ENCODE measurements at regions not wholly inside any gene's neighbourhood (a gene's known extent, or its start where the extent isn't known, plus 50 kb on each side); places are given as distances from the start of the nearest gene placed in this dataset.

GRCh38 chr3:162468791-162469190 is 972.2 kb downstream of the OTOL1 start:
- H3K36me3 ChIP-seq (ENCODE audit: insufficient read depth, low read depth, low read length): no peaks in the 10 kb centered on the region

GRCh38 chr3:162487138-162487537 is 990.5 kb downstream of the OTOL1 start:
- Histone ChIP-seq H3K4me1 (ENCODE audit: insufficient read depth, low read length) (no peaks in the 10 kb centered on the region), H3K27ac (ENCODE audit: low read length) (no peak overlapping the region), H3K9me3 (ENCODE audit: insufficient read depth, low read depth, low read length) (no peaks in the 10 kb centered on the region), H3K9ac (ENCODE audit: low read depth, low read length) (no peak overlapping the region), H3K4me3 (ENCODE audit: low read length) (no peak overlapping the region), H3K27me3 (ENCODE audit: insufficient read depth, low read length) (no peaks in the 10 kb centered on the region), H3K36me3 (ENCODE audit: insufficient read depth, low read depth, low read length) (no peaks in the 10 kb centered on the region)

More at GRCh38 chr3:162468791-162469190, 972.2 kb downstream of the OTOL1 start:
- Histone ChIP-seq H3K9me3 (ENCODE audit: insufficient read depth, low read depth, low read length) (no peaks in the 10 kb centered on the region), H3K4me1 (ENCODE audit: insufficient read depth, low read length) (no peaks in the 10 kb centered on the region), H3K27ac (ENCODE audit: low read length) (no peak overlapping the region), H3K9ac (ENCODE audit: low read depth, low read length) (no peak overlapping the region), H3K4me3 (ENCODE audit: low read length) (no peak overlapping the region), H3K27me3 (ENCODE audit: insufficient read depth, low read length) (no peaks in the 10 kb centered on the region)

DNA sequence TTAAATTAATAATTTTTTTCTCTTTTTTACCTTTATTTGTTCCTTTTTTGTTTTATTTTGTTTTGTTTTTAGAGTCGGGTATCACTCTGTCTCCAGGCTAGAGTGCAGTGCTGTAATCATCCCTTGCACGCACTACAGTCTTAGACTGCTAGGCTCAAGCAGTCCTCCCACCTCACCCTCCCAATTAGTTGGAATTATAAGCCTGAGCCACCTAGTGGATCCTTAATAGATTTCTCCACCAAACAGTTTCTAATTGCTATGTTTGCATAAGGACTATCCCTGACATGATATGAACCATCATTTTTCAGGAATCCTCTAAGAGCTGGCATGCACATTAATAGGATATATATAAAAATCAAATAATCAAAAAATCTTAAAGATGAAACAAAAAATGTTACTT is 993.2 kb downstream of the OTOL1 start:
- Histone ChIP-seq H3K9ac (ENCODE audit: low read depth, low read length) (no peak overlapping the region), H3K27me3 (ENCODE audit: insufficient read depth, low read length) (no peaks in the 10 kb centered on the region), H3K27ac (ENCODE audit: low read length) (no peak overlapping the region), H3K9me3 (ENCODE audit: insufficient read depth, low read depth, low read length) (no peaks in the 10 kb centered on the region), H3K4me3 (ENCODE audit: low read length) (no peak overlapping the region), H3K4me1 (ENCODE audit: insufficient read depth, low read length) (no peaks in the 10 kb centered on the region), H3K36me3 (ENCODE audit: insufficient read depth, low read depth, low read length) (no peaks in the 10 kb centered on the region)

DNA sequence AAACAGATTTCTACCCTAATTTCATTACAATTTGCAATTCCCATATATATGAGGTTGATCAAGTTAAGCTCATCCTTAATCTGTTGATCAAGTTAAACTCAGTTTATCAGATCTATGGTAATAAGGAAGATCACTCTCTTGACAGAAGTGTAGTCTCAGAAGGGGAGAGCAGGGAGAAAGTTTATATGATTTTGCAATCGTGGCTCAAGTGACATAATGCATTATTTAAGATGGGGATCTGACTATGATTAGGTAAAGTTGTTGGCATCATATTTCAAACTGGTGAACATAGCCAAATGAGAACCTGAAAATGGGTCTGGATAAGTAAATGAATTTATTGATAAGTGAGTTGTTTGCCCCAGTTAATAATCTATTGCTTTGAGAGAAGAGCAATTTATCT is 995.3 kb downstream of the OTOL1 start:
- Histone ChIP-seq H3K9me3 (ENCODE audit: insufficient read depth, low read depth, low read length) (no peaks in the 10 kb centered on the region), H3K36me3 (ENCODE audit: insufficient read depth, low read depth, low read length) (no peaks in the 10 kb centered on the region), H3K4me3 (ENCODE audit: low read length) (no peak overlapping the region), H3K27me3 (ENCODE audit: insufficient read depth, low read length) (no peaks in the 10 kb centered on the region), H3K4me1 (ENCODE audit: insufficient read depth, low read length) (no peaks in the 10 kb centered on the region), H3K9ac (ENCODE audit: low read depth, low read length) (no peak overlapping the region), H3K27ac (ENCODE audit: low read length) (no peak overlapping the region)

- Histone ChIP-seq H3K27ac (ENCODE audit: low read length) (no peak overlapping the region), H3K4me3 (ENCODE audit: low read length) (no peak overlapping the region), H3K27me3 (ENCODE audit: insufficient read depth, low read length) (no peaks in the 10 kb centered on the region), H3K9ac (ENCODE audit: low read depth, low read length) (no peak overlapping the region), H3K9me3 (ENCODE audit: insufficient read depth, low read depth, low read length) (no peaks in the 10 kb centered on the region), H3K36me3 (ENCODE audit: insufficient read depth, low read depth, low read length) (no peaks in the 10 kb centered on the region), H3K4me1 (ENCODE audit: insufficient read depth, low read length) (no peaks in the 10 kb centered on the region)
Measured at GRCh38 chr3:162492446-162493081, 996.0 kb downstream of the OTOL1 start.

DNA sequence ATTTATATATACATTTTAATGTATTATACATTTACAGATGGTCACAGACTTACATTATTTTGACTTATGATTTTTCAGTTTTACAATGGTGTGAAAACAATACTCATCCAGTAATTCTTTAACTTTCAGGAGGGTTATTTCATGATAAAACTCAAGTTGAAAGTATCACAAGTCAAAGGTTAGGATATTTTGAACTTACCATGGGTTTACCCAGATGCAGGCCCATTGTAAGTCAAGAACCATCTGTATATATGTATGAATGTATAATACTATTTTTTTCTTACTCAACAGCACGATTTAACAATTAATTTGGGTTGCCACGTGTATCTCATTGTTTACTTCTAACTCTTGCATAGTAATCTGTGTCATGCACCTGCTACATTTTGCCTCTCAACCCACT is 1002.0 kb downstream of the OTOL1 start:
- no peaks in the 10 kb centered on the region for H3K36me3 ChIP-seq (ENCODE audit: insufficient read depth, low read depth, low read length)
- no peaks in the 10 kb centered on the region for H3K4me1 ChIP-seq (ENCODE audit: insufficient read depth, low read length)
- no peak overlapping the region for H3K9ac ChIP-seq (ENCODE audit: low read depth, low read length)
- H3K4me3 ChIP-seq (ENCODE audit: low read length): no peak overlapping the region
- H3K27me3 ChIP-seq (ENCODE audit: insufficient read depth, low read length): no peaks in the 10 kb centered on the region
- no peaks in the 10 kb centered on the region for H3K9me3 ChIP-seq (ENCODE audit: insufficient read depth, low read depth, low read length)
- no peak overlapping the region for H3K27ac ChIP-seq (ENCODE audit: low read length)

GRCh38 chr3:162507397-162507796 is 1010.8 kb downstream of the OTOL1 start:
- Histone ChIP-seq H3K9me3 (ENCODE audit: insufficient read depth, low read depth, low read length) (no peaks in the 10 kb centered on the region), H3K27me3 (ENCODE audit: insufficient read depth, low read length) (no peaks in the 10 kb centered on the region), H3K4me1 (ENCODE audit: insufficient read depth, low read length) (no peaks in the 10 kb centered on the region), H3K27ac (ENCODE audit: low read length) (no peak overlapping the region), H3K9ac (ENCODE audit: low read depth, low read length) (no peak overlapping the region), H3K4me3 (ENCODE audit: low read length) (no peak overlapping the region), H3K36me3 (ENCODE audit: insufficient read depth, low read depth, low read length) (no peaks in the 10 kb centered on the region)

GRCh38 chr3:162512488-162512887 is 1015.9 kb downstream of the OTOL1 start:
- H3K27me3 ChIP-seq (ENCODE audit: insufficient read depth, low read length): no peaks in the 10 kb centered on the region
- H3K4me3 ChIP-seq (ENCODE audit: low read length): no peak overlapping the region
- H3K9me3 ChIP-seq (ENCODE audit: insufficient read depth, low read depth, low read length): no peaks in the 10 kb centered on the region
- no peaks in the 10 kb centered on the region for H3K36me3 ChIP-seq (ENCODE audit: insufficient read depth, low read depth, low read length)
- no peak overlapping the region for H3K27ac ChIP-seq (ENCODE audit: low read length)
- H3K9ac ChIP-seq (ENCODE audit: low read depth, low read length): no peak overlapping the region
- H3K4me1 ChIP-seq (ENCODE audit: insufficient read depth, low read length): no peaks in the 10 kb centered on the region

DNA sequence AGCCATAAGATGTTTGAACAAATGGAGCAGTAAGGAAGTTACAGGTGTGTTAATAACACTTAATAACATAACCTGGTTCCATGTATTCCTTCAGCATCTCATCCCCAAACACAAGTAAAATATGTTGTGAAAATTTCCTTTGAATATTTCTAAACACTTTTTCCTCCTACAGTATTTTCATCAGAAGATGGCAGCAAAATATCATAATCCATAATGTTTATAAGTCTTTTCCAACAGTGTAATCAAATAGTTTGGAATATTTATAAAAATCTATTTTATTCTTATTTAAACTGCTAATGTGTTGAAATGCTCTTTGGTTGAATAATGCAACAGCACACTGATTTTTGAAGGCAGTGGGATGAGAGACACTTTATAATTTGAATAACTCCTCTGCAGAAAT is 1020.5 kb downstream of the OTOL1 start:
- Histone ChIP-seq H3K27ac (ENCODE audit: low read length) (no peak overlapping the region), H3K9me3 (ENCODE audit: insufficient read depth, low read depth, low read length) (no peaks in the 10 kb centered on the region), H3K36me3 (ENCODE audit: insufficient read depth, low read depth, low read length) (no peaks in the 10 kb centered on the region), H3K27me3 (ENCODE audit: insufficient read depth, low read length) (no peaks in the 10 kb centered on the region), H3K4me1 (ENCODE audit: insufficient read depth, low read length) (no peaks in the 10 kb centered on the region; the same call in 1 of the 2 replicates), H3K9ac (ENCODE audit: low read depth, low read length) (no peak overlapping the region), H3K4me3 (ENCODE audit: low read length) (no peak overlapping the region)

GRCh38 chr3:162521669-162522068 is 1025.1 kb downstream of the OTOL1 start:
- Histone ChIP-seq H3K27me3 (ENCODE audit: insufficient read depth, low read length) (no peaks in the 10 kb centered on the region), H3K9ac (ENCODE audit: low read depth, low read length) (no peak overlapping the region), H3K4me3 (ENCODE audit: low read length) (no peak overlapping the region), H3K9me3 (ENCODE audit: insufficient read depth, low read depth, low read length) (no peaks in the 10 kb centered on the region), H3K27ac (ENCODE audit: low read length) (no peak overlapping the region), H3K36me3 (ENCODE audit: insufficient read depth, low read depth, low read length) (no peaks in the 10 kb centered on the region), H3K4me1 (ENCODE audit: insufficient read depth, low read length) (peaks cover 6% of the 10 kb centered on the region)

GRCh38 chr3:162525066-162525742 is 1028.6 kb downstream of the OTOL1 start:
- Histone ChIP-seq H3K36me3 (ENCODE audit: insufficient read depth, low read depth, low read length) (no peaks in the 10 kb centered on the region), H3K27ac (ENCODE audit: low read length) (no peak overlapping the region), H3K4me1 (ENCODE audit: insufficient read depth, low read length) (peaks cover 6% of the 10 kb centered on the region), H3K4me3 (ENCODE audit: low read length) (no peak overlapping the region), H3K9ac (ENCODE audit: low read depth, low read length) (no peak overlapping the region), H3K9me3 (ENCODE audit: insufficient read depth, low read depth, low read length) (no peaks in the 10 kb centered on the region), H3K27me3 (ENCODE audit: insufficient read depth, low read length) (no peaks in the 10 kb centered on the region)

DNA sequence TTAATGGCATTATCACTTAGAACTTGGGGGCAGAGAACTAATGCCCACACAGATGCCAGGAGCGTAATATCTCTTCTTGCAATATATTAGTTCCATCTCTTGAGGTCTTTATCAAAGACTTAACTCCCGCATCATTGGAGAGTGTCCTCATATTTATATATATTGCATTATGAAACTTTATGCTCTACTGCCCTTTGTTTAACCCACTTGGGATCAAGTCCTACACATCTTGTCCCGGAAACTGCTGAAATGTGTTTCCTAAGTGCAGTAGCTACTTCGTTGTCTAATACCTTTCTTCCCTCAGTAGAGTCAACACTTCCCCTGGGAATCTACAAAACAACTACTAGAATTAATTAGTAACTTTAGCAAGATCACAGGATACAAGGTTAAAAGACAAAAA is 1029.2 kb downstream of the OTOL1 start:
- Histone ChIP-seq H3K4me1 (ENCODE audit: insufficient read depth, low read length) (peaks cover 6% of the 10 kb centered on the region), H3K4me3 (ENCODE audit: low read length) (no peak overlapping the region), H3K36me3 (ENCODE audit: insufficient read depth, low read depth, low read length) (no peaks in the 10 kb centered on the region), H3K9ac (ENCODE audit: low read depth, low read length) (no peak overlapping the region), H3K27me3 (ENCODE audit: insufficient read depth, low read length) (no peaks in the 10 kb centered on the region), H3K9me3 (ENCODE audit: insufficient read depth, low read depth, low read length) (no peaks in the 10 kb centered on the region), H3K27ac (ENCODE audit: low read length) (no peak overlapping the region)
